ENCODE measurements at regions not wholly inside any gene's neighbourhood (a gene's known extent, or its start where the extent isn't known, plus 50 kb on each side); places are given as distances from the start of the nearest gene placed in this dataset.
"Not testable (repeated sequence)": the region's sequence is repeated elsewhere in the genome, so short reads cannot be mapped to it uniquely, and the experiment has no call there.

GRCh38 chr10:28883741-28884423 is 206.6 kb downstream of the BAMBI start:
- no peaks in the 10 kb centered on the region for H3K4me1 Mint-ChIP-seq
- CTCF ChIA-PET = interaction anchor here (1.4 kb wide), 1 partner anchor 220 kb away, joined by 3 read pairs; no protein-coding TSS in a partner anchor
- no peaks in the 10 kb centered on the region for H3K9me3 Mint-ChIP-seq
- POLR2A ChIA-PET = no interaction called here
- DNase-seq = no peak
- peaks cover 6% of the 10 kb centered on the region for H3K27me3 Mint-ChIP-seq
- H3K4me3 Mint-ChIP-seq = no peak overlapping the region
- no peak overlapping the region for H3K27ac Mint-ChIP-seq
- H3K36me3 Mint-ChIP-seq (ENCODE audit: low read depth) = no peaks in the 10 kb centered on the region

GRCh38 chr10:28890121-28890950 is 213.0 kb downstream of the BAMBI start:
- no peak for DNase-seq
- CTCF ChIA-PET = no interaction called here
- H3K27ac Mint-ChIP-seq = no peak overlapping the region

GRCh38 chr10:28891058-28891713 is 213.9 kb downstream of the BAMBI start:
- no peak overlapping the region for H3K27ac Mint-ChIP-seq
- no peaks in the 10 kb centered on the region for H3K9me3 Mint-ChIP-seq
- no peaks in the 10 kb centered on the region for H3K36me3 Mint-ChIP-seq (ENCODE audit: low read depth)
- POLR2A ChIA-PET = no interaction called here
- no peaks in the 10 kb centered on the region for H3K27me3 Mint-ChIP-seq
- H3K4me3 Mint-ChIP-seq = no peak overlapping the region
- no peaks in the 10 kb centered on the region for H3K4me1 Mint-ChIP-seq
- no peak for DNase-seq
- CTCF ChIA-PET = no interaction called here

More at GRCh38 chr10:28890121-28890950, 213.0 kb downstream of the BAMBI start:
- no peaks in the 10 kb centered on the region for H3K27me3 Mint-ChIP-seq
- POLR2A ChIA-PET = no interaction called here
- no peaks in the 10 kb centered on the region for H3K36me3 Mint-ChIP-seq (ENCODE audit: low read depth)
- H3K9me3 Mint-ChIP-seq = no peaks in the 10 kb centered on the region
- H3K4me3 Mint-ChIP-seq = no peak overlapping the region
- no peaks in the 10 kb centered on the region for H3K4me1 Mint-ChIP-seq

DNA sequence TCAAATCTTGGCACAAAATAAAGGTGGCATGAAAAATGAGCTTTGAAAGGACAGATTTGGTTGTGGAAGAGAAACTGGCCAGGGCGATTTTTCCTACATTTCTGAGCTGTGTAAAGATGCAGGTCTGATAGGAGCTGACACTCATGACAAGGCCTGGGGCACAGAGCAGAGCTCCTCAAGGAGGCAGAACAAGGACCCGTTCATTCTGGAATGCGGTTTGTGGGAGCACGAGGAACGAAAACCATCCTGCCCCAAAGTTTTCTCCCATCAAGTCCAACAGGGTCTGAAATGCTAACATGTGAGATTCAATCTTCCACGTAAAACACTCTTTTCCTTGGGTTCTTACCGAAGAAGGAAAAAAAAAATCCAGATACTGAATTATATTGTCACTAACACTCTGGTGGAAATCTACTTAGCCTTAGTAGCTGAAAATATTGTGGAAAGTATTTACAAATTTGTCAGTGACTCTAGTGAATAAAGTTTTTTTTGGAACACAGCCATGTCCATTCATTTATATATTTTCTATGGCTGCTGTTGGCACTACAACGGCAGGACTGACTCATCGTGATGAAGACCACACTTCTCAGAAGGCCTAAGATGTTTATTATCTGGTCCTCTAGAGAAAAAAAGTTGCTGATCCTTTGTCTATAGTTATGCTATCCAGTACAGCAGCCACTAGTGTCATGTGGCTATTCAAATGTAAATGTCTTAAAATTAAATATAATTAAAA is 215.7 kb downstream of the BAMBI start:
- no peaks in the 10 kb centered on the region for H3K9me3 Mint-ChIP-seq
- ChIA-PET POLR2A (no interaction called here), CTCF (no interaction called here)
- no peaks in the 10 kb centered on the region for H3K27me3 Mint-ChIP-seq
- H3K4me1 Mint-ChIP-seq = no peaks in the 10 kb centered on the region
- DNase-seq = no peak
- H3K4me3 Mint-ChIP-seq = no peak overlapping the region
- no peaks in the 10 kb centered on the region for H3K36me3 Mint-ChIP-seq (ENCODE audit: low read depth)
- H3K27ac Mint-ChIP-seq = no peak overlapping the region

- Mint-ChIP-seq H3K27me3 (no peaks in the 10 kb centered on the region), H3K4me3 (no peak overlapping the region), H3K27ac (no peak overlapping the region), H3K4me1 (no peaks in the 10 kb centered on the region), H3K36me3 (ENCODE audit: low read depth) (no peaks in the 10 kb centered on the region), H3K9me3 (no peaks in the 10 kb centered on the region)
- ChIA-PET POLR2A (no interaction called here), CTCF (no interaction called here)
- no peak for DNase-seq
Measured at GRCh38 chr10:28894146-28894545, 216.8 kb downstream of the BAMBI start.

DNA sequence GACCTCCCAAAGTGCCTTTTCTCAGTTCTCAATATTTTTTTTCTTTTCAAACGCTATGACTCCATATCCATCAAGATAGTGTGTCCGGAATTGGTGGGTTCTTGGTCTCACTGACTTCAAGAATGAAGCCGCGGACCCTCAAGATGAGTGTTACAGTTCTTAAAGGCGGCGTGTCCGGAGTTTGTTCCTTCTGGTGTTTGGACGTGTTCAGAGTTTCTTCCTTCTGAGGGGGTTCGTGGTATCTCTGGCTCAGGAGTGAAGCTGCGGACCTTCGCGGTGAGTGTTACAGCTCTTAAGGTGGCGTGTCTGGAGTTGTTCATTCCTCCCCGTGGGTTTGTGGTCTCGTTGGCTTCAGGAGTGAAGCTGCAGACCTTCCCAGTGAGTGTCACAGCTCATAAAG is 218.3 kb downstream of the BAMBI start:
- POLR2A ChIA-PET; CTCF ChIA-PET; H3K4me1 Mint-ChIP-seq; H3K9me3 Mint-ChIP-seq; H3K36me3 Mint-ChIP-seq (ENCODE audit: low read depth); H3K27ac Mint-ChIP-seq; DNase-seq; H3K27me3 Mint-ChIP-seq; H3K4me3 Mint-ChIP-seq: not testable (repeated sequence)

DNA sequence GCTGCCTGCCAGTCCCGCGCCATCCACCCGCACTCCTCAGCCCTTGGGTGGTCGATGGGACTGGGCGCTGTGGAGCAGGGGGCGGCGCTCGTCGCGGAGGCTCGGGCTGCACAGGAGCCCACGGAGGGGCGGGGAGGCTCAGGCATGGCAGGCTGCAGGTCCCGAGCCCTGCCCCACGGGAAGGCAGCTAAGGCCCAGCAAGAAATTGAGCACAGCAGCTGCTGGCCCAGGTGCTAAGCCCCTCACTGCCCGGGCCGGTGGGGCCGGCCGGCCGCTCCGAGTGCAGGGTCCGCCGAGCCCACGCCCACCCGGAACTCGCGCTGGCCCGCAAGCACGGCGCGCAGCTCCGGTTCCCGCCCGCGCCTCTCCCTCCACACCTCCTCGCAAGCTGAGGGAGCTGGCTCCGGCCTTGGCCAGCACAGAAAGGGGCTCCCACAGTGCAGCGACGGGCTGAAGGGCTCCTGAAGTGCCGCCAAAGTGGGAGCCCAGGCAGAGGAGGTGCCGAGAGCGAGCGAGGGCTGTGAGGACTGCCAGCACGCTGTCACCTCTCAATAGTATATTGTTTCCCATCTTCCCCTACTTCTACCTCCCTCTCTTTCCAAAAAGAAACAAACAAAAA is 219.6 kb downstream of the BAMBI start:
- H3K36me3 Mint-ChIP-seq (ENCODE audit: low read depth); H3K4me3 Mint-ChIP-seq; POLR2A ChIA-PET; H3K27ac Mint-ChIP-seq; H3K9me3 Mint-ChIP-seq; H3K27me3 Mint-ChIP-seq; DNase-seq; CTCF ChIA-PET; H3K4me1 Mint-ChIP-seq: not testable (repeated sequence)

DNA sequence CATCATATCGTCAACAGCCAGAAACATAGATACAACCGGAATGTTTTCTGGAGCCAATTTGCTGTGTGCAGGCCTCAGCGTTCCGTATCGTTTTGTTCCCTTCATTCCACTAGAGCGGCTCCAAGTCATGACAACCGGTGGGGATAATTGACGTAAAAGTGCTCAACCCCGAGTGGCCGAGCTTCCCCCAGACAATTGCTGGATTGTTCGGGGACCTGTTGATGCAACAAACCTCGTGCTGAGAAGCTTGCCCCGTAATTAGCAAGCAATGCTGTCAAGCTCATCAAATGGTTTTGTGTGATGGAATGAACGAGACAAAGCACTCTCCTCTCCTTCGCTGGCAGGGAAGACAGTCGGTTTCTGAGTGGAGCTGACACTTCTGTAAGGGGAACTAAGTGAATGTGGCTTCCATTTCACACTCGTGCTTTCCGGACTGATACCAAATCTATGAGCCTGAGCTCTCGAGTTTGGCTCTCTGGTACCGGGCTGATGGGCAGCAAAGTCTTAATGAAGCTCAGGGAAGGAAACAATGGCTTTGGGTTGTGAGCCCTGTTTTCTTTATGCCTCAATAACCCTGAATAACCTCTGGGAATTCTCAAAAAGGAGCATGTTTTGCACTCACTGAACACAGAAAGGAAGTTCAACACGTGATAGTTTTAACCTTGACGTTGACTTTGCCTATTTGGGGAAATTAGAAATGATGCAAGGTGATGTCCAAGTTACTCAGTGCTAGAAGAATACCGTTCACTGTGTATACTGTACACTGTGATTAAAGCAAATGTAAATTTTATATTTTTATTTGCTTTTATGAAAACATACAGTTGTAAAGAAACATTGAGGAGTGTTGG is 220.5 kb downstream of the BAMBI start:
- Mint-ChIP-seq H3K36me3 (ENCODE audit: low read depth) (no peaks in the 10 kb centered on the region), H3K27ac (no peak overlapping the region), H3K4me3 (no peak overlapping the region), H3K27me3 (no peaks in the 10 kb centered on the region), H3K4me1 (no peaks in the 10 kb centered on the region), H3K9me3 (no peaks in the 10 kb centered on the region)
- DNase-seq = no peak
- ChIA-PET POLR2A (no interaction called here), CTCF (interaction anchor here (0.6 kb wide), 1 partner anchor 374 kb away, joined by 3 read pairs; no protein-coding TSS in a partner anchor)

DNA sequence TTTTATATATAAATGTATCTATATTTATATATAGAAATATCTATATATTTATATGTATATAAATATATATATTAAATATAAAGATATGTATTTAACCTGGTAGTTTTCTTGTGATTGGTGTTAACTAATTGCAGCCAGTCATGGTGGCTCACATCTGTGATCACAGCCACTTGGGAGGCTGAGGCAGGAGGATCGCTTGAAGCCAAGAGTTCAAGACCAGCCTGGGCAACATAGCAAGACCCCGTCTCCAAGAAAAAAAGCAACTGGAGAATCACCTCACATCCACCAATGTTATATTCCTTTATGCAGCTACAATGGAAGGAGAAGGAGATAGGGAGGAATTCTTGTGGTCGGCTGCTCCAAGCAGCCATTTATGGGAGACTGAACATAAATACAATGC is 224.9 kb downstream of the BAMBI start:
- POLR2A ChIA-PET = no interaction called here
- no peaks in the 10 kb centered on the region for H3K36me3 Mint-ChIP-seq (ENCODE audit: low read depth)
- no peak overlapping the region for H3K4me3 Mint-ChIP-seq
- H3K27ac Mint-ChIP-seq = no peak overlapping the region
- CTCF ChIA-PET = no interaction called here
- H3K27me3 Mint-ChIP-seq = peaks cover 2% of the 10 kb centered on the region
- H3K4me1 Mint-ChIP-seq = no peaks in the 10 kb centered on the region
- DNase-seq = no peak
- H3K9me3 Mint-ChIP-seq = no peaks in the 10 kb centered on the region

DNA sequence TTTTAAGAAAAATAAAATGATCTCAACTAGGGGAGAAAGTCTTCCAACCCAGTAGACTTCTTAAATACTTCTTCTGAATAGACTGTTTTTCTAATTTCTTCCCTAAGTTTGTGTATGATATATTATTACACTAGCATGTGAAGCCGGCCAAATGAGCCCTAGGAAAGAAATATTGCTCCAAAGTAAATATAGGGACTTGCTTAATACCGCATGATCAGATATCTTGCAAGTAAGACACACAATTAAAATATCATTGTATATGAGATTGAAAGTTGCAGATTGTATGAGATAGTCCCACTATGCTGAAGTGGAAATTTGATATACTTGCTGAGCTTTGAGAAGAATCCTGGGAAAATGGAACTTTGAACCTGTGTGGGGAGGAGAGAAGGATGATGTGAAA is 225.7 kb downstream of the BAMBI start:
- CTCF ChIA-PET = no interaction called here
- POLR2A ChIA-PET = no interaction called here
- Mint-ChIP-seq H3K4me3 (no peak overlapping the region), H3K27me3 (peaks cover 2% of the 10 kb centered on the region), H3K36me3 (ENCODE audit: low read depth) (no peaks in the 10 kb centered on the region), H3K27ac (no peak overlapping the region), H3K4me1 (no peaks in the 10 kb centered on the region), H3K9me3 (no peaks in the 10 kb centered on the region)
- no peak for DNase-seq

GRCh38 chr10:28903736-28904135 is 226.4 kb downstream of the BAMBI start:
- no peaks in the 10 kb centered on the region for H3K9me3 Mint-ChIP-seq
- DNase-seq = no peak
- no peak overlapping the region for H3K4me3 Mint-ChIP-seq
- no peak overlapping the region for H3K27ac Mint-ChIP-seq
- H3K27me3 Mint-ChIP-seq = peaks cover 2% of the 10 kb centered on the region
- CTCF ChIA-PET = no interaction called here
- POLR2A ChIA-PET = no interaction called here
- H3K4me1 Mint-ChIP-seq = no peaks in the 10 kb centered on the region
- no peaks in the 10 kb centered on the region for H3K36me3 Mint-ChIP-seq (ENCODE audit: low read depth)

DNA sequence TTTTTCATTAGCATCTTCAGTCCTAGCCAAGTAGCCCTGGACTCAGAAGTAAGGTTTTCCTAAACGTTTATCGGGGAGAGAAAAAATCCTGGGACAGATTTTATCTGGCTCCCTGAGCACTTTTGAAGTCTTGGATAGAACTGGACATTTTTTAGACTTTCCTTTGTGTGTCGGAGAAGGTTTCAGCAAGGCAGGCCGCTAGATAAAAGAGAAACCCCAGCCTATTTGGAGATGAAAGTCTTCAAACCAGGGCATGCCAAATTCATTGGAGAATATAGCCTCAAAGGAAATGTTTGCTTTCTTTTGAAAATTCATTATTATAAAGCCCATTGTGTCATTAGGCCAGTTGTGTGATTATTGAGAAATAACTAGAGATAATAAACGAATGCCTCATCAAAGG is 228.1 kb downstream of the BAMBI start:
- Mint-ChIP-seq H3K27ac (no peak overlapping the region), H3K4me1 (no peaks in the 10 kb centered on the region), H3K9me3 (no peaks in the 10 kb centered on the region), H3K36me3 (ENCODE audit: low read depth) (no peaks in the 10 kb centered on the region), H3K27me3 (peaks cover 2% of the 10 kb centered on the region), H3K4me3 (no peak overlapping the region)
- ChIA-PET CTCF (no interaction called here), POLR2A (no interaction called here)
- DNase-seq = no peak
